ENCODE measurements at regions not wholly inside any gene's neighbourhood (a gene's known extent, or its start where the extent isn't known, plus 50 kb on each side); places are given as distances from the start of the nearest gene placed in this dataset.

GRCh38 chr4:1553365-1553764 lies 130.7 kb downstream of the FAM53A start:
- no peak overlapping the region for H3K4me3 ChIP-seq (ENCODE audit: low read depth, low read length)
- TF ChIP-seq, protein P1, sequence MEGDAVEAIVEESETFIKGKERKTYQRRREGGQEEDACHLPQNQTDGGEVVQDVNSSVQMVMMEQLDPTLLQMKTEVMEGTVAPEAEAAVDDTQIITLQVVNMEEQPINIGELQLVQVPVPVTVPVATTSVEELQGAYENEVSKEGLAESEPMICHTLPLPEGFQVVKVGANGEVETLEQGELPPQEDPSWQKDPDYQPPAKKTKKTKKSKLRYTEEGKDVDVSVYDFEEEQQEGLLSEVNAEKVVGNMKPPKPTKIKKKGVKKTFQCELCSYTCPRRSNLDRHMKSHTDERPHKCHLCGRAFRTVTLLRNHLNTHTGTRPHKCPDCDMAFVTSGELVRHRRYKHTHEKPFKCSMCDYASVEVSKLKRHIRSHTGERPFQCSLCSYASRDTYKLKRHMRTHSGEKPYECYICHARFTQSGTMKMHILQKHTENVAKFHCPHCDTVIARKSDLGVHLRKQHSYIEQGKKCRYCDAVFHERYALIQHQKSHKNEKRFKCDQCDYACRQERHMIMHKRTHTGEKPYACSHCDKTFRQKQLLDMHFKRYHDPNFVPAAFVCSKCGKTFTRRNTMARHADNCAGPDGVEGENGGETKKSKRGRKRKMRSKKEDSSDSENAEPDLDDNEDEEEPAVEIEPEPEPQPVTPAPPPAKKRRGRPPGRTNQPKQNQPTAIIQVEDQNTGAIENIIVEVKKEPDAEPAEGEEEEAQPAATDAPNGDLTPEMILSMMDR (IDR thresholded peaks at IDR 0.05; ENCODE audit: insufficient read depth in 1 of 2, low read depth in 1 of 2, low read length in 1 of 2, severe bottlenecking in 1 of 2, unreplicated experiment in 1 of 2), result no peak
- no peaks in the 10 kb centered on the region for H3K36me3 ChIP-seq (ENCODE audit: control insufficient read depth, insufficient read depth, low read length)
- Mint-ChIP-seq H3K4me1 (ENCODE audit: low read depth, unreplicated experiment) (no peaks in the 10 kb centered on the region), H3K36me3 (ENCODE audit: insufficient read depth, unreplicated experiment) (no peaks in the 10 kb centered on the region), H3K9me3 (ENCODE audit: unreplicated experiment) (no peaks in the 10 kb centered on the region), H3K27ac (ENCODE audit: unreplicated experiment) (no peak overlapping the region), H3K27me3 (ENCODE audit: insufficient read depth, unreplicated experiment) (peaks cover 6% of the 10 kb centered on the region), H3K4me3 (ENCODE audit: unreplicated experiment) (no peak overlapping the region)
- POLR2A ChIA-PET, result interaction anchor here (0.6 kb wide), 2 partner anchors 19 to 88 kb away, joined by 3 to 5 read pairs; no protein-coding TSS in a partner anchor
- CTCF ChIA-PET, result no interaction called here
- no peaks in the 10 kb centered on the region for H3K27me3 ChIP-seq (replicated peaks; ENCODE audit: control insufficient read depth, insufficient read depth, low read length)
- no TSS peak for BruUV-seq (replicated peaks)
- DNase-seq, result no peak
- intact Hi-C loops (cut with micrococcal nuclease; ENCODE audit: unreplicated experiment), result no loop called here
- H3K9me3 ChIP-seq, result no peaks in the 10 kb centered on the region
- H3K4me1 ChIP-seq, result no peaks in the 10 kb centered on the region

DNA sequence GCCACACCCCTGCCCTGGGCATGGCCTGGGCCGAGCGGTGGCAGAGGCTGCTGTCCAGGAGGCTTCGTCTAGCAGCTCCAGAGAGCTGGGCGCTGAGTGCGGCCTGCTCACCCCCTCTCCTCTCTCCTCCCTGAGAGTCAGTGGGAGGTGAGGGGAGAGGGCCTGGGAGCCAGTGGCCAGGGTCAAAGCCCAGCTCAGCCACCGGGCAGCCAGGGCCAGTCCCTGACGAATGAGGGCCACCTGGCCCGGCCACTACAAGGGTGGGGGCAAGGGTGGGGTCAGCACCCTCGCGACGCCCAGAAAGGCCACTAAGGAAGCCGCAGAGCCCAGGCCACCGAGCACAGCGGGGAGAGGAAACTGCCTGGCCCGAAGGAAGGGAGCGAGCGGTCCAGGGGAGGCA lies 131.7 kb downstream of the FAM53A start:
- H3K27me3 ChIP-seq (replicated peaks; ENCODE audit: control insufficient read depth, insufficient read depth, low read length), result no peaks in the 10 kb centered on the region
- BruUV-seq (replicated peaks), result no TSS peak
- no peaks in the 10 kb centered on the region for H3K4me1 ChIP-seq
- POLR2A ChIA-PET, result interaction anchor here (0.6 kb wide), 2 partner anchors 20 to 61 kb away, joined by 5 to 11 read pairs; no protein-coding TSS in a partner anchor
- Mint-ChIP-seq H3K27ac (ENCODE audit: unreplicated experiment) (no peak overlapping the region), H3K4me1 (ENCODE audit: low read depth, unreplicated experiment) (no peaks in the 10 kb centered on the region), H3K4me3 (ENCODE audit: unreplicated experiment) (no peak overlapping the region), H3K9me3 (ENCODE audit: unreplicated experiment) (no peaks in the 10 kb centered on the region), H3K27me3 (ENCODE audit: insufficient read depth, unreplicated experiment) (peaks cover 8% of the 10 kb centered on the region), H3K36me3 (ENCODE audit: insufficient read depth, unreplicated experiment) (no peaks in the 10 kb centered on the region)
- TF ChIP-seq, protein P1 (IDR thresholded peaks at IDR 0.05; ENCODE audit: insufficient read depth in 1 of 2, low read depth in 1 of 2, low read length in 1 of 2, severe bottlenecking in 1 of 2, unreplicated experiment in 1 of 2), result no peak
- H3K4me3 ChIP-seq (ENCODE audit: low read depth, low read length), result no peak overlapping the region
- CTCF ChIA-PET, result no interaction called here
- DNase-seq, result no peak
- no peaks in the 10 kb centered on the region for H3K9me3 ChIP-seq
- intact Hi-C loops (cut with micrococcal nuclease; ENCODE audit: unreplicated experiment), result no loop called here
- no peaks in the 10 kb centered on the region for H3K36me3 ChIP-seq (ENCODE audit: control insufficient read depth, insufficient read depth, low read length)

GRCh38 chr4:1551211-1551610 lies 132.9 kb downstream of the FAM53A start:
- Histone ChIP-seq H3K4me3 (ENCODE audit: low read depth, low read length) (no peak overlapping the region), H3K27me3 (replicated peaks; ENCODE audit: control insufficient read depth, insufficient read depth, low read length) (no peaks in the 10 kb centered on the region), H3K4me1 (no peaks in the 10 kb centered on the region), H3K36me3 (ENCODE audit: control insufficient read depth, insufficient read depth, low read length) (no peaks in the 10 kb centered on the region), H3K9me3 (no peaks in the 10 kb centered on the region)
- Mint-ChIP-seq H3K36me3 (ENCODE audit: insufficient read depth, unreplicated experiment) (no peaks in the 10 kb centered on the region), H3K4me3 (ENCODE audit: unreplicated experiment) (no peak overlapping the region), H3K27me3 (ENCODE audit: insufficient read depth, unreplicated experiment) (peaks cover 9% of the 10 kb centered on the region), H3K4me1 (ENCODE audit: low read depth, unreplicated experiment) (no peaks in the 10 kb centered on the region), H3K27ac (ENCODE audit: unreplicated experiment) (no peak overlapping the region), H3K9me3 (ENCODE audit: unreplicated experiment) (no peaks in the 10 kb centered on the region)
- DNase-seq, result no peak
- TF ChIP-seq, protein P1 (IDR thresholded peaks at IDR 0.05; ENCODE audit: insufficient read depth in 1 of 2, low read depth in 1 of 2, low read length in 1 of 2, severe bottlenecking in 1 of 2, unreplicated experiment in 1 of 2), result no peak
- POLR2A ChIA-PET, result no interaction called here
- intact Hi-C loops (cut with micrococcal nuclease; ENCODE audit: unreplicated experiment), result no loop called here
- no TSS peak for BruUV-seq (replicated peaks)
- CTCF ChIA-PET, result no interaction called here

Data from Caco-2 (cell line).